ENCODE measurements at regions not wholly inside any gene's neighbourhood (a gene's known extent, or its start where the extent isn't known, plus 50 kb on each side); places are given as distances from the start of the nearest gene placed in this dataset.

- H3K27me3 ChIP-seq (ENCODE audit: control insufficient read depth in 3 of 3, insufficient read depth in 3 of 3, low read length in 2 of 3) = no peaks in the 10 kb centered on the region
- H3K9me3 ChIP-seq (ENCODE audit: control insufficient read depth in 4 of 4, insufficient read depth in 3 of 4, low read length in 3 of 4) = no peaks in the 10 kb centered on the region
- H3K4me1 ChIP-seq (ENCODE audit: control insufficient read depth in 5 of 5, insufficient read depth in 5 of 5, low read length in 5 of 5) = peaks cover 0 to 2% (median 0%) of the 10 kb centered on the region in 5 donors
- H3K27ac ChIP-seq (ENCODE audit: low read depth in 1 of 2, low read length in 1 of 2) = no peak overlapping the region
- no peak for DNase-seq
- H3K9ac ChIP-seq (ENCODE audit: insufficient read depth in 1 of 2, low read length in 2 of 2) = no peak overlapping the region
- H3K4me3 ChIP-seq = no peak overlapping the region
- TF ChIP-seq CTCF (IDR thresholded peaks at IDR 0.05; ENCODE audit: control extremely low read depth, extremely low read depth) = no peak
- ATAC-seq (ENCODE audit: insufficient read depth, low FRiP score) = no peak
- H3K36me3 ChIP-seq (ENCODE audit: control insufficient read depth in 4 of 4, insufficient read depth in 4 of 4, low read length in 4 of 4) = no peaks in the 10 kb centered on the region
- WGBS, 2 donors = 59 to 78% methylated on average over 6 of the region's 6 CpGs
Measured at GRCh38 chr12:13440844-13441243, 244.3 kb downstream of the EMP1 start.

DNA sequence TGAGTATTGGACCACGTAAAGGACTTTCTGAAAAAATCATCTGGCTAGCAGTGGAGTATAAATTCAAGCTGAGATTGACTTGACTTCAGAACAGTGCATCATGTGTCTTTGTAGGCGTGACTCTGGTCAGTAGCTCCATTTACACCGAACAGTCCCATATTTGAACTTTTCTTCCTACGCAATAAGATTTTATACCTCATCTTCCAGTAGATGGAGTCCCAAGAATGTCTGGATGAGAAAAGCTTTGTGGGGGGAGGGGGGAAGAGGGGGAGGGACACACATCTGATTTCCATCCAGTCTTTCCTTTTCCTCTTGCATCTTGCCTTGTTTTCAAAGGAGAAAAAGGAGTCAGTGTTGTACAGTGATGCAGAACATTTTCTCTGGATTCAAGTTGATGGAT lies 241.0 kb downstream of the EMP1 start:
- TF ChIP-seq CTCF (IDR thresholded peaks at IDR 0.05; ENCODE audit: control extremely low read depth, extremely low read depth) = no peak
- H3K9me3 ChIP-seq (ENCODE audit: control insufficient read depth in 4 of 4, insufficient read depth in 3 of 4, low read length in 3 of 4) = no peaks in the 10 kb centered on the region
- H3K4me3 ChIP-seq = no peak overlapping the region
- 92 to 93% methylated on average over 4 of the region's 4 CpGs for WGBS, 2 donors
- ATAC-seq (ENCODE audit: insufficient read depth, low FRiP score) (no peak), DNase-seq (no peak)
- no peak overlapping the region for H3K9ac ChIP-seq (ENCODE audit: insufficient read depth in 1 of 2, low read length in 2 of 2)
- no peaks in the 10 kb centered on the region for H3K36me3 ChIP-seq (ENCODE audit: control insufficient read depth in 4 of 4, insufficient read depth in 4 of 4, low read length in 4 of 4)
- H3K4me1 ChIP-seq (ENCODE audit: control insufficient read depth in 5 of 5, insufficient read depth in 5 of 5, low read length in 5 of 5) = no peaks in the 10 kb centered on the region
- no peak overlapping the region for H3K27ac ChIP-seq (ENCODE audit: low read depth in 1 of 2, low read length in 1 of 2)
- no peaks in the 10 kb centered on the region for H3K27me3 ChIP-seq (ENCODE audit: control insufficient read depth in 3 of 3, insufficient read depth in 3 of 3, low read length in 2 of 3)

- ATAC-seq (ENCODE audit: insufficient read depth, low FRiP score) (no peak), DNase-seq (no peak)
- 73 to 88% methylated on average over 11 of the region's 11 CpGs for WGBS, 2 donors
- Histone ChIP-seq H3K4me1 (ENCODE audit: control insufficient read depth in 5 of 5, insufficient read depth in 5 of 5, low read length in 5 of 5) (no peaks in the 10 kb centered on the region), H3K9ac (ENCODE audit: insufficient read depth in 1 of 2, low read length in 2 of 2) (no peak overlapping the region), H3K27ac (ENCODE audit: low read depth in 1 of 2, low read length in 1 of 2) (no peak overlapping the region), H3K9me3 (ENCODE audit: control insufficient read depth in 4 of 4, insufficient read depth in 3 of 4, low read length in 3 of 4) (no peaks in the 10 kb centered on the region), H3K4me3 (no peak overlapping the region), H3K27me3 (ENCODE audit: control insufficient read depth in 3 of 3, insufficient read depth in 3 of 3, low read length in 2 of 3) (no peaks in the 10 kb centered on the region), H3K36me3 (ENCODE audit: control insufficient read depth in 4 of 4, insufficient read depth in 4 of 4, low read length in 4 of 4) (no peaks in the 10 kb centered on the region)
- no peak for TF ChIP-seq CTCF (IDR thresholded peaks at IDR 0.05; ENCODE audit: control extremely low read depth, extremely low read depth)
Measured at GRCh38 chr12:13436696-13437391, 240.3 kb downstream of the EMP1 start.

DNA sequence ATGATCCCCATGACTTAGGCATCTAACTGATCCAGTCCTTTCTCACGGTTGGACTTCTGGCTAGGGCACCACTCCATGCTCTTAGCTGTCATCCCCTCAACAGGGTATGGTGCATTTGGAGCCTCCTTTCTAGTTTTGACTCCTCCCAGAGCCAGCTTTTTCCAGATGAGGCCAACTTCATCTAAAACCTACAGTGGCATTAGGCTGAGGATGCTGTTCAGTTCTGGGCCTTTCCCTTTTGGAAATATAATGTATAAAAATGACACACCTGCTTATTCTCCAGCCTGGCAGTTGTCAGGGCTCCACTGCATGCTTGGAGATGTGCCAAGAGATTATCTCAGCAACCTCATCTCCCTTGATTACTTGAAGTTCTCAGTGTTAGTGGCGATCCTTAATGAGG lies 239.7 kb downstream of the EMP1 start:
- no peak for DNase-seq
- Histone ChIP-seq H3K36me3 (ENCODE audit: control insufficient read depth in 4 of 4, insufficient read depth in 4 of 4, low read length in 4 of 4) (no peaks in the 10 kb centered on the region), H3K4me3 (no peak overlapping the region), H3K27ac (ENCODE audit: low read depth in 1 of 2, low read length in 1 of 2) (no peak overlapping the region), H3K9me3 (ENCODE audit: control insufficient read depth in 4 of 4, insufficient read depth in 3 of 4, low read length in 3 of 4) (no peaks in the 10 kb centered on the region), H3K9ac (ENCODE audit: insufficient read depth in 1 of 2, low read length in 2 of 2) (no peak overlapping the region), H3K4me1 (ENCODE audit: control insufficient read depth in 5 of 5, insufficient read depth in 5 of 5, low read length in 5 of 5) (no peaks in the 10 kb centered on the region), H3K27me3 (ENCODE audit: control insufficient read depth in 3 of 3, insufficient read depth in 3 of 3, low read length in 2 of 3) (no peaks in the 10 kb centered on the region)
- ATAC-seq (ENCODE audit: insufficient read depth, low FRiP score) = no peak
- TF ChIP-seq CTCF (IDR thresholded peaks at IDR 0.05; ENCODE audit: control extremely low read depth, extremely low read depth) = no peak
- 65 to 80% methylated on average over 2 of the region's 2 CpGs for WGBS, 2 donors
